ENCODE measurements at regions not wholly inside any gene's neighbourhood (a gene's known extent, or its start where the extent isn't known, plus 50 kb on each side); places are given as distances from the start of the nearest gene placed in this dataset.
A peak's percentile ranks its signal among the peaks of the same experiment; 100 is the strongest.
"Not testable (repeated sequence)": the region's sequence is repeated elsewhere in the genome, so short reads cannot be mapped to it uniquely, and the experiment has no call there.

DNA sequence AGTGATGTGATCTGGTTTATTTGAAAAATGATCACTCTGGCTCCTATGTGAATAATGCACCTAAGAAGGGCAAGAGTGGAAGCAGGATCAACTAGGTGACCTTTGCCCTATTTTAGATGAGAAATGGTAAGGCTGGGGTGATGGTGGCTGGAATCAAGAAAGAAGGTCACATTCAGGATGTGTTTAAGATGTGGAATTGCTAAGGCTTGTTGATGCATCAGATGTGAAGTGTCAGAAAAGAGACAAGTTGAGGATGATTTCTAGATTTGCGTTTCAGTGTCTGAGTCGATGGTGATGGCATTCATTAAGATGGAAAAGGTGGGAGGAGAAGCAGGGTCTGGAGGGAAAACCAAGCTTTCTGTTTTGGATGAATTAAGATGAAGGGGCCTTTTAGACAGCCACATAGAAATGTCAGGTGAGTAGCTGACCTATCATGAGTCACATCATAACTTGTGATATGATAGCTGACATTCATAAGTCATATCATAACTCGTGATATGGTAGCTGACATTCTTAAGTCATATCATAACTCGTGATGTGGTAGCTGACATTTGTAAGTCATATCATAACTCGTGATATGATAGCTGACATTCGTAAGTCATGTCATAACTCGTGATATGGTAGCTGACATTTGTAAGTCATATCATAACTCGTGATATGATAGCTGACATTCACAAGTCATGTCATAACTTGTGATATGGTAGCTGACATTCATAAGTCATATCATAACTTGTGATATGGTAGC is 101.2 kb upstream of the SEC11C start:
- DNase-seq, result no peak

DNA sequence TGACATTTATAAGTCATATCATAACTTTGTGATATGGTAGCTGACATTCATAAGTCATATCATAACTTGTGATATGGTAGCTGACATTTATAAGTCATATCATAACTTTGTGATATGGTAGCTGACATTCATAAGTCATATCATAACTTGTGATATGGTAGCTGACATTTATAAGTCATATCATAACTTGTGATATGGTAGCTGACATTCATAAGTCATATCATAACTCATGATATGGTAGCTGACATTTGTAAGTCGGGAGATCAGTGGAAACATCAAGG is 100.7 kb upstream of the SEC11C start:
- DNase-seq, result not testable (repeated sequence)

DNA sequence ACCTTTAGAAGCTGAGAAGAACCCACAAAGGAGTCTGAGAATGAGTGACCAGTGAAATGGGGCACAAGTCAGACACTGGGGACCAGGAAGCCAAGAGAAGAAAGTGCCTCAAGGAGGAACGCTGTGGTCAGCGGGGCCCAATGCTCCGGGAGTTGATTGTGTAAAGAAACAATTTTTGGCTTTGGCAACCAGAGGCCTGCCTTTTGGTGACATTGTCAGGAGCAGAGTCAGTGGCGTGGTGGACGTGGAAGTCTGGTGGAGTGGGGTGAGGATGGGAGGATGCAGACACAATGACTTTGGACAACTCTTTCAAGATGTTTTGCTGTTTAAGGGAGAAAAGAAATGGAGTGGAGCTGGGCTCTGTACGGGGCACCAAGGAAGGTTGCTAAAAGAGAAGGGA is 100.2 kb upstream of the SEC11C start:
- DNase-seq, result no peak

DNA sequence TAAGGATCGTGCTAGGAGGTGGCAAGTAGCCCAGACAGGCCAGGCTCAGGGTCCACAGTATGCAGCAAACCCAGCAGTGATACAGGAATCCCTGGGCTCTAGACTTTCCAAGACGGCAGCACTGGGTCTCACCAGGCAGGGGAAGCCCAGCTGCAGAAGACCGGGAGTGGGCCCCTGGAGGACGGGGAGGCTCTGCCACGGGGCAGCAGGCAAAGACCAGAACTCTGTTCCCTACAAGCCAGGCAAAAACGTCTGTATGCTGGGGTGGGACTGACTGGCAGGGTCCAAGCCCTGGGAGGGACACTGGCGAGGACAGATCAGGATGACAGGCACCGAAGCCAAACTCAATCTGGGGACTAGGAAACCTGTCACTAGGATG is 98.9 kb upstream of the SEC11C start:
- DNase-seq, result no peak

DNA sequence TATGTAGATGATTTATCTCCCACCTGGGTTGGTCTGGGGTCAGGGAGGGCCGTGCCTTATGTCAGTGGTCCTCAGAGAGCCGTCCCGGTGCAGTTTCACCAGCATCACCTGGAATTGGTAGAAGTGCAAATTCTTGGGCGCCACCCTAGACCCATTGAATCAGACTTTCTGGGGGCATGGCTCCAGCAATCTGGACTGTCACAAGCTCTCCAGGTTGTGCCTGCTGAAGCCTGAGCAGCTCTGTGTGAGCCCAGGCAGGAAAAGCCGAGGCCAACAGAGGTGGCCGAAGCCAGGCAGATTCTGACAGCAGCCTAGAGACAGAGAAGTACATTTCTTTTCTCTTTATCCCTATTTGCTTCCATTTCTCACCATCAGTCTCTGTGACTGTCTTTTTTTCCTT is 98.4 kb upstream of the SEC11C start:
- no peak for DNase-seq

DNA sequence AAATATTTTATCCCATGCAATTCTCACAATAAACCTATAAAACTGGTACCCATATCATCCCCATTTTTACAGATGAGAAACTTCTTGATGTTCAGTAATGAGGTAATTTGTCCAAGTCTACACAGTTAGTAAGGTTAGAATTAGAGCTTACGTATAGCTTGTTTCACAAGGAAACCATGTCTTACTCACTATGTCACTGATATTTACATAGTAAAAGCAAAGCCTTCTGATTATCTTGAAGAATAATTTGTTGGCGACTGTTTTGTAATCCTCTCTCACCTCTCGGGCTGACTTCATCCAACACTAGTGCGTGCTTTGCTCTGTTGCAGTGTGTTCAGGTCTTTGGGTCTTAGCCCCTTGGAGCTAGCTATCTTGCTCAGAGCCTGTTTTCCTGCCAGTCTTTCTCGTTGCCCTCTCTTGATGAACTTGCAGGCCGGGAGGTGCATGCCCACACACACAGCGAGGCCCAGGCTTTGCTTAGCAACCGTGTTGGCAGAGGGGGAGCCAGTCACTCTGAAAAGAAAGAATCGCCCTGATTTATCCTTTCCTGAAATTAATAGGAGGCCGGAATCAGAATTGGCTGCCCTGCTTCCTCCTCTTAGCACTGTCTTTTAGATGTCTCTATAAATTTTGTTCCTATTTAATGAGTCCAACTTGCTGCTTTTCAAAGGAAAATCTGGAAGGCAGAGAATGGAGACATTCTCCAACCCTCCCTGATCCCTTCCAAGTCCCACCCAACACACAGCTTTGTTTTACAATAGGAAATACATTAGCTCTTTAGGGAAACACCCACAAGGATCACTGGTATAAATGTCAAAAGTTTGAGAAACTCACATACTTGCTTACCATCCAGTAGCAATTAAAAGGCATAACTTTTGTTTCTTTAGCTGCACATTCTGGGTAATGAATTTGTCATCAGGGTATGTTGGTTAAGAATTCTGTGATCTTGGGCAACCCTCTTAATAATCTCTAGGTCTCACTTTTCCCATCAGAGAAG is 97.6 kb upstream of the SEC11C start:
- no peak for DNase-seq

DNA sequence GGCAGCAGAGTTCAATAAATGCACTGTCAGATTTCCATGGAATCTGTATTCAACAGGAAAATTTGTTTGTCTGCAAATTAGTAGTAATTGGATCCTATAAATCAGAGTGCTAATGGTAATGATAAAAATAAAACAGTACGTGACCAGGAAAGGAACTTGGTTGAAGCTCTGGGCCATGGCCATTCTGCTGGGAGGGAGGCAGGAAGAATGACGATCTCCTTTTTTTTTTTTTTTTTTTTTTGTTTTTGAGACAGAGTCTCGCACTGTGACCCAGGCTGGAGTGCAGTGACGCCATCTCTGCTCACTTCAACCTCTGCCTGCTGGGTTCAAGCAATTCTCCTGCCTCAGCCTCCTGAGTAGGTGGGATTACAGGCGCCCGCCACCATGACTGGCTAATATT is 94.8 kb upstream of the SEC11C start:
- DNase-seq, result no peak

DNA sequence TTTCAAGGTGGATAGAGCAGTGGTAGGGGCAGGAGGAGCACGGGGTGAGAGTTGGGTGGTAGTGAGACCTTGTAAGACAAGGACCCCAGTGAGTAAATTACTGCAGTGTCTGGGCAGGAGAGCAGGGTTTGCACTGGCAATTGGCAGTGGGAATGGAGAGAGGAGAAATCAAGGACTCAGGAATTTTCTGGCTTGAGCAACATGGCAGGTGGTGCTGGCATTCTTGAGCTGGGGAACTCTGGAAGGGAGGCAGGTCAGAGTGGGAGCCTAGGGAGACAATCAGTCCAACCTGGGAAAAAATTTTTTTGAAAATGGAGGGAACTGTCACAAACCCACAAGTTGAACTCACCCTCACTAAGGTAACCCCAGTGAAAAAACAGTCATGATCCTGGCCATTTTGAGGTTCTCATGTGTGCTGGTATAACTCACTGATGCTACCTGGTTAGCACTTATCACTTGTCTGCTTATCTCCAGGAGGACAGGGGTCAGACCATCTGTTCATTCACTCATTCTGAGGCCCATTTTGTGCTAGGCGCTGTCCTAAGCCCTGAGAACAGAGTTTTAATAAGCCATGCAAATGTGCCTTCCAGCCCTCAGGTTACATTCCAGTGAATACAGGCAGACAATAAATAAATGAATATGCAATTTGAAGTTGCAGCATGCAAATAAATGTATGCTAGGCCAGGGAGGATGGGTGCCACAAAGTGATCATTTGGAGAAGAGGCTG is 92.2 kb upstream of the SEC11C start:
- no peak for DNase-seq

DNA sequence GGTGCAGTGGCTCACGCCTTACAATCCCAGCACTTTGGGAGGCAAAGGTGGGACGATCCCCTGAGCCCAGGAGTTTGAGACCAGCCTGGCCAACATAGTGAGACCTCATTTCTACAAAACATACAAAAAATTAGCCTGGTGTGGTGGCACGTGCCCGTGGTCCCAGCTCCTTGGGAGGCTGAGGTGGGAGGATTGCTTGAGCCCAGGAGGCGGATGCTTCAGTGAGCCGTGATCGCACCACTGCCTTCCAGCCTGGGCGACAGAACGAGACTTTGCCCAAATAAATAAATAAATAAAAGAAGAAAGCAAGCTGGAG is 91.7 kb upstream of the SEC11C start:
- DNase-seq, result no peak

DNA sequence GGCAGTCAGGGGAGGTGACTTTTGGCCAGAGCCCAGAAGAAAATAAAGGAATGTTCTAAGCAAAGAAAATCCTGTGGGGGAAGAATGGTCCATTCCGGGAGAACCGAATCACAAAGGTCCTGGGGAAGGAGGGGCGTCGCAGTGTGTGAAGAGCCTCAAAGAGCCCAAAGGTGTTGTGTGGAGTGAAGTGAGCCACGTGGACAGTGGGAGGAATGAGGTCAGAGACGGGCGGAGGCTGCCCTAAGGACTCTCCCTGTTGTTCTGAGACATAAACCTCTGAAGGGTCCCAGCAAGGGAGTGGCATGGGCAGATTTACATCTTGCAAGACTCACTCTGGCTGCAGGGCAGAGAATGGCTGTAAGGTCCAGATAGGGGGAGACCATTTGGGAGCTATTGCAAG is 91.3 kb upstream of the SEC11C start:
- DNase-seq, result no peak

DNA sequence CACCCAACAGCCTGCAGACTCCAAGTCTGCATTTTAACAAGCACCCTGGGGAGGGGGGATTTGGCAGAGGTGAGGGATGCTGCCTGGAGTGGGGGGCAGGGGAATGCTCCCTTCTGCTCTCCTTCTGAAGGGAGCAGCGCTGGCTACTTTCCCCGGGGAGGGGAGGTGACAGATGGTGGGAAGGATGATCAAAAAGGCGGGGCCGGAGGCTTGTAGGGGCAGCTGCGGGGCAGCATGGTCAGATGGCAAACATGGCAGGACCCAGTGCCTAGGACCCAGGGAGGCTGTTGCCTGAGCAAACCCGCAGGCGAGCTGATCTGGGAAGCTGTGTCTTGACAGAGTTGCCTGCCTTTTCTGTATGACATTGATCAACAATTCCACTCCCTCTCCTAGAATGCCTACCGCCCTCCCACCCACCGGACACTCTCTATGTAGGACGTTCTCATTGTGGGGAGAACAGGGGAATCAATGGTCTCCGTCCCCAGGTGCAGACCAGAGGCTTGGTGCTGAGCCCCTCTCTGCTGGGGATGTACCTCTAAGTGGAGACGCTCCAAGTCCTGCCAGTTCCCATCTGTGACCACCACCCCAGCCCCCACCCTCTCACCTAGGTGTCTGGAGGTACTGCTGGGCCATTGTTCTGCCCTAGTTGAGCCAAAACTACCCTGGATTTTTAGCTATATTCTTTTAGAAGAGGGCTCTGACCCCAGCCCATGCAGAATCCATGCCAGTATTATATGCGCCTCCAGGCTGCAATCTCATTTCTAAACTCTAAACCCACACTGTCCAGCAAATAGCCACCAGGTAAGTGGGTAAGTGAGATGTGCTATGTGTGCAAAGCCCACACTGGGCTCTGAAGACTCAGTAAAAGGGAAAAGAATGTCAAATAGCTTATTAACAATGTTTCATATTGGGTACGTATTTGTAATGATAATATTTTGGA is 89.7 kb upstream of the SEC11C start:
- DNase-seq, result no peak

DNA sequence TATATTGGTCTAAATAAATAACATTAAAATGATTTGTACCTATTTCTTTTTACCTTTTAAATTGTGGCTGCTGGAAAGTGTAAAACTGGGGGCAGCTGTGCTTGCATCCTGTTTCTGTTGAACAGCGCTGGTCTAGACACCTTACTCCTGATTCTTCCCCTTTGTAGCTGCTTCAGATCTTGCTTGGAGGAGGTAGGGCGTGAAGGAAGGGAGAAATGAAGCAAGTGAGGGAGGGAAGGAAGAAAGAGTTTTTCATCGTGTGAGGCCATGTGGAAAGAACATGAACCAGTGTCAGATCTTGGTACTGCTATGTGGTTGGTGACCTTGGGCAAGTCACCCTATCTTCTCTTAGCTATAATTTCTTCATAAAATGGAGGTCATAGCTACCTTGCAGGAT is 89.0 kb upstream of the SEC11C start:
- no peak for DNase-seq

DNA sequence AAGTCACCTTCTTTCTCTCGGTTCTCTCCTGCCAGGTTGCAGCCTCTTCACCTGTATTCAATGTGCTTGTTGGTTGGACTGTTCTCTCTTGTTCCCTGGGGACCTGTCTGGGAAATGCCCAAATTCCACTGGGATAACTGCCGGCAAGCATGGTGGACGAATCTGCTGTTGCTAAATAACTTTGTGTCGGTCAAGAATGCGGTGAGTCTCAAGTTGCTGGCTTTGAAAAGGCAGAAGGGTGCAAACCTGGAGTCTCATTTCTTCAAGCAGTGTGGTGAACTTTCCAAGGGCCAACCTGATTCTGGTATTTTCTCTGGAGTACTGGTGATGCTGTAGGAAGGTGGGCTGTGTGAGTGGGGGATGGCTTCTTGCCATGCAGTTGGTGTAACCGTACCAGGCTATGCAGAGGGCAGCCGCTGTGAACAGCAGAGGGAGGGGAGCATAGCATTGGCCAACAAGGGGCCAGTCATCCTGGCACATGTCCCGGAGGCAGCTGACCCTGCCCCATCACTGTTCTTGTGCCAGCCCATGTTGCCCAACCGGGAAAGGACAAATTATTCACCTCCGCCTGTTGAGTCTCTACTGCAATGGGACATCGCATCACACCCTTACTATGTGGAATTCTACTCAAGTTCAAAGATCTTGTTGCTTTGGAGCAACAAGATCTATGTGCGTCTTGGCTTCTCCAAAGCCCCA is 88.1 kb upstream of the SEC11C start:
- DNase-seq, result no peak

DNA sequence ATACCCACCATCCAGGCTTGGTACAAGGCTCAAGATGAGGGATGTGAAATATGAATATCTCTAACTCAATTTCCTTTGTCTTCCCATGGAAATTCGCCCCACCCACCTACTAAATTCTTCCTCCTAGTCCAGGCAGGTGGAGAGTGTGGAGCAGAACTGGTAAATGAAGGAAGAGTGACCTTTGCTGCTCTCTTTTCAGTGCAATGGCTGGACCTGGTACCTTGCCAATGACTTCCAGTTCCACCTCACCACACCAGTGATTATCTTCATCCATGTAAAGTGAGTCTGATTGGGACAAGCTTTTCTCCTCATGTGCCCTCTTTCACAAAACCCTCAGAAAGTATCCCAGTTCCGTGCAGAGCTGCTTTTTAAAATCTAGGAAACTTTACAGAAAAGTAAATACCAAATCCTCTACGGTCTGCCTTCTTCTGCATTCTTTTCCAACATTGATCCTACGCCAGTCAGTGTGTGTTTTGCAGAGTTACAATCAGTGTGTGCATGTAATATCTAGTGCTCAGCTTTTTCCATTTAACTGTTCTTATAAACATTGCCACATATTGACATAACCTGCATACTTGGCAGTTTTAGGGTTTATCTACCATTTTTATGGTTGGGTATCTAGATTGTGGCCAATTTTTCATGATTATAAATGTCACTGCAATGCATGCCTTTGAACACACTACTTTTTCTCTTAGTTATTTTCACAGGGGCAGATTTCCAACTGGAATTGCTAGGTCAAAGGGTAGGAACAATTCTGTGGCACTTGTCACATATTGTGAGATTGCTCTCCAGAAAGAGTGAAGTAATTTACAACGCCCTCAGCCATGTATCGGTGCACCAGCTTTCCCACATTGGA is 86.5 kb upstream of the SEC11C start:
- DNase-seq, result no peak

DNA sequence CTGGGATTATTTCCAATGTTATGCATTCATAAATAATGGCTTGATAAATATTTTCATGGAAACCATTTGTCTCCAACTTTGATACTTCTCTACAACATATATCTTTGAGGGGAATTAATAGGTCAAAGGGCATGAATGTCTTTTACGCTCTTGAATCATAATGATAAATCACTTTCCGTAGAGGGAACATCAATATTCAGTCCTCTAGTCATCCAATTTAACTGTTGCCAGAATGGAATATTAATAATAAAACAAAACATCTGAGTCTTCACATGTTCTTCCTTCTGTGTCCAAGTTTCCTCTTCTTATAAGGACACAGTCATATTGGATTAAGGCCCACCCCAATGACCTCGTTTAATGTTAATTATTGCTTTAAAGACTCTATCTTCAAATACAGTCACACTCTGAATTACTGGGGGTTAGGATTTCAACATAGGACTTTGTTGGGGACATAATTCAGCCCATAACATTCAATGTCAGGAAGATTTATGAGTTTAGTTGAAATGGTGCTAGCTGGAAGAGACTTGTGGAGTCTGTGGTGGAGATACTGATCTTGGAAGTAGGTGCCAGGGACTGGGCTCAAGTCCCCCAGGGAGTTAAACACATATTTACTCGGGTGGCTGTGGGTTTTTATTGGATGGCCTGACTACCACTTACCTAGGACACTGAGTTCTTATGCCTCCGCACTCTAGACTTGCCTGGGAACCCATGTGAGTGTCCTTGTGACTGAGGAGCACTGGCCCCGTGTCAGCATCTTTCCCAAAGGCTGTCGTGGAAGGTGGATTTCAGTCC is 85.0 kb upstream of the SEC11C start:
- no peak for DNase-seq

DNA sequence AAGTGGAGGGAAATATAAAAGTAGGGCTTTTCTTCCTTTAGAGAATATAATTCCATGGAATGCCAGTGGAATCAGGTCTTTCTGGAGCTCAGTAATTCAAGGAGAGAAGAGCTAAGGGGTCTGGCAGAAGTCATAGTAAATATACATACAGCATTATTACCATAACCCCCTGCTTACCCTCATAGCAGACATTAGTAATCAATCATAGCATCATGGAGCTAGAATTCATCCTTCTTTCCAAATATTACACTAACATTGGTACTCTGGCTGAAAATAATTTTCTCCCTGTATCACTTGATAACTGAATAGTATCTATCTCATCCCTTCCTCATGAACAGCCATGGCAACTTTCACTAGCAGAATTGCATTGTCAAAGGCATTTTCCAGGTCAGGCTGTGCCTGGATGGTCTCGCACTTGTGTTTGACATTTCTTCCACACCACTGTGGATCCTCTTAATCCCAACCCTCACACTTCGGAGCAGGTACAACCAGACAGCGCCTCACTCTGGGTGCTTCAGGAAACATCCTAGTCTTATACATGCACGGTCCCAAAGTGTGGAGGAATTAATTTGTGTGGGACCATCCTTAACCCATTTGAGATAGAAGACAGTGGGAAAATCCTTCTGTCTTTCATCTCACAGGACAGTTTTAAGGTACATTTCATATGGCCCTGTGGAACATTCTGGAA is 84.2 kb upstream of the SEC11C start:
- no peak for DNase-seq

DNA sequence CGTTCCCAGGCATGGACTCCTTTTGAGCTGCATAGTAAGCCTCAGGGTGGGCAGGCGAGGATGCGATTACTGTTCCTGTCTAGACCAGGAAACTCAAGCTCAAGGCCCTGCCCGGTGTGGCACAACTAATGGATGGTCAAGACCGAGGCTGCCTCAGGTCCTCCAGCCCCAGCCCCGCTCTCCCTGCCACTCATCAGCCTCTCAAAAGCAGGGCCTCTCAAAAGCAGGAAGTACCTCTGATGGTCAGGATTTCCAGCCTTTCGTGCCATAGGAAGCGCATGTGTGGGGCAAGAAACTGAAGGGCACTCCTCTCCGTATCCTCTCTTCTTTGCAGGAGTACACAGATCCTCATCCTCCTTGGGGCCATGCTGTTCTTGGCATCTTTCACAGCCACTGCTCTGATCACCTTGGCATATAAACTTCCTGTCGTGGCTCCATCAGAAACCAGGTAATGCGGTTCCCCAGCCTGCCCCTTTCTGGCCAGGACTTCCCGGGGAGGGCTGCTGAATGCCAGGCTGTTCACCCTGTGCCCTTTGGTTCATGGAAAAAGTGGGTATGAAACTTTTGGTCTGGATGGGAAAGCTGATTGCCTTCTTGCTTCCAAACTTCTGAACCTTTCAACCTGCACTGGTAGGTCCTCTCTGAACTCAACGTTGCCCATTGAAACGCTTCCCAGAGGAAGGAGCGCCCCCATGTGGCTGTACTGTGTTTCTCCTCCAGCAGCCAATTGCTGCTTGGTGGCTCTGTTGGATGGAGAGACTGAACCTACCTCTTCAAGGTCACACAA is 82.8 kb upstream of the SEC11C start:
- DNase-seq, result peak in 2 of 4 experiments; percentile 13 to 18

DNA sequence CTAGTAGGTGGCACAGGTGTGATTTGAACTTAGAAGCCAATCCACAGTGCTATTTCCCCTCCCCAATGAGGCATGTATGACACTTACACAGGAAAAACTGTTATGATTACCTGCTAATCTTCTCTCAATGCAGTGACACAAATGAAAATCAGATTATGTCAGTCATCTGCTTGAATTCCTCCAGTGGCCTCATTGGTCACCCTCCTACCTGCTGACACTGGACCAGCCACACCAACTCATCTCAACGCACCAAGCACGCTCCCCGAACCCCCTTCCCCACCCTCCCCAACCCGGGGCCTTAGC is 82.2 kb upstream of the SEC11C start:
- DNase-seq, result no peak

DNA sequence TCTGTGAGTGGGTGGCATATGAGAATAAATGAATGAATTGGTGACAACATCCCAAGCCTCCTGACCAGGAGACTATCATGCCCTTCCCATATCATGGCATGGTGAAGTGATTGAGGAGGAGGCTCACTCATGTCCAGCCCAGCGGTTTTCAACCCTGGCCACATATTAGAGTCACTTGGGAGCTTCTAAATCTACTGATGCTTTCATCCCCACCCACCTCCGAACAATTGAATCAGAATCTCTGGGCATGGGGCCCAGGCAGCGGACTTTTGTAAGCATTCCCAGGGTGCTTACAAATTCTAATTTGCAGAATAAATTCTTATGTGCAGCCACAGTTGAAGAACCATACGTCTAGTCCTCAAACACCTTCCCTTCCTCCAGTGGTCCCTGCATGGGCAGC is 81.7 kb upstream of the SEC11C start:
- no peak for DNase-seq

All from activated naive CD4-positive, alpha-beta T cell (primary cell).